Endothelial cell of umbilical vein (primary cell): ENCODE measurements at regions not wholly inside any gene's neighbourhood (a gene's known extent, or its start where the extent isn't known, plus 50 kb on each side); places are given as distances from the start of the nearest gene placed in this dataset.

Experiments
- BruUV-seq: library from RNA; stranded (reverse); fragments of 400-500 nt; replicated peaks from 2 replicates; lab custom pipeline; 2021; lab: Mats Ljungman, UMichigan
- CTCF ChIA-PET: fragments of 300-600, 350-600 bp; sonication (Branson Sonifier 250); formaldehyde crosslinking; loops from one replicate; lab custom pipeline; 2021; ENCODE audit warnings: antibody characterized with exemption, inconsistent platforms; lab: Charles Lee
- POLR2A ChIA-PET: fragments of 300-600, 350-600 bp; sonication (Branson Sonifier 250); formaldehyde crosslinking; loops from one replicate; lab custom pipeline; 2021; ENCODE audit warnings: antibody characterized with exemption, inconsistent platforms; lab: Charles Lee
- DNase-seq: peaks from one replicate; pipeline ENCODE4 v3.0.0-alpha.2; 2011; ENCODE audit warnings: low read depth, low spot score
- FAIRE-seq: peaks from 2 replicates; lab custom pipeline; 2011; peaks lifted over from hg19 to GRCh38; lab: Jason Lieb, UNC
- H2AFZ ChIP-seq: 2 replicates; pipeline ENCODE4 v1.6.0; 2012; ENCODE audit warnings: low read depth, low read length, control low read depth, inconsistent platforms
- H3K27ac ChIP-seq: 2 replicates; pipeline ENCODE4 v1.5.1; 2011; ENCODE audit warnings: low read depth, mild to moderate bottlenecking, control low read depth, low read length, moderate library complexity; ENCODE audit not compliant: insufficient read depth
- H3K27me3 ChIP-seq, 2 experiments: 2 replicates each; pipeline versions ENCODE4 v1.6.0 to v1.6.1; 2011; ENCODE audit warnings: low read length in 2 of 2, mixed read lengths in 1 of 2; ENCODE audit not compliant: control insufficient read depth in 2 of 2, insufficient read depth in 2 of 2
- H3K36me3 ChIP-seq, 2 experiments: 2 replicates in 1 of 2; 3 replicates in 1 of 2; pipeline ENCODE4 v1.5.1; 2011; ENCODE audit warnings: low read length in 2 of 2, mild to moderate bottlenecking in 1 of 2, moderate library complexity in 1 of 2; ENCODE audit not compliant: control insufficient read depth in 2 of 2, insufficient read depth in 2 of 2; ENCODE audit errors: extremely low read depth in 1 of 2
- H3K4me1 ChIP-seq: 3 replicates; pipeline ENCODE4 v1.5.1; 2011; ENCODE audit warnings: mild to moderate bottlenecking, low read length; ENCODE audit not compliant: control insufficient read depth, insufficient read depth; ENCODE audit errors: extremely low read depth
- H3K4me2 ChIP-seq: 2 replicates; pipeline ENCODE4 v1.6.1; 2011; ENCODE audit warnings: low read length, control low read depth, mixed read lengths; ENCODE audit not compliant: insufficient read depth
- H3K4me3 ChIP-seq, 3 experiments: fragments of 200-600 bp in 1 of 3; sonication (generic), shearing (Covaris generic) in 1 of 3; replicated peaks in 1 of 3; 2 replicates each; pipeline ENCODE4 v1.5.1; 2011 to 2016; ENCODE audit warnings: control low read depth in 3 of 3, low read length in 3 of 3, mild to moderate bottlenecking in 2 of 3, inconsistent platforms in 1 of 3, low read depth in 1 of 3, moderate library complexity in 1 of 3; ENCODE audit not compliant: insufficient read depth in 1 of 3
- H3K79me2 ChIP-seq: 2 replicates; pipeline ENCODE4 v1.6.0; 2012; ENCODE audit warnings: low read length, inconsistent platforms; ENCODE audit not compliant: control insufficient read depth, insufficient read depth
- H3K9ac ChIP-seq: replicated peaks from 2 replicates; pipeline ENCODE3; 2011; ENCODE audit warnings: low read length, control low read depth; ENCODE audit not compliant: insufficient read depth; ENCODE audit errors: extremely low read depth
- H3K9me1 ChIP-seq: replicated peaks from 3 replicates; pipeline ENCODE4 v1.6.0; 2011; ENCODE audit warnings: mild to moderate bottlenecking, low read length; ENCODE audit not compliant: control insufficient read depth, insufficient read depth; ENCODE audit errors: extremely low read depth
- H3K9me3 ChIP-seq: replicated peaks from 2 replicates; pipeline ENCODE4 v1.5.1; 2012; ENCODE audit warnings: low read length, inconsistent platforms; ENCODE audit not compliant: control insufficient read depth, insufficient read depth
- H4K20me1 ChIP-seq: replicated peaks from 2 replicates; pipeline ENCODE3; 2011; ENCODE audit warnings: mild to moderate bottlenecking, low read length; ENCODE audit not compliant: control insufficient read depth, insufficient read depth; ENCODE audit errors: extremely low read depth
- EZH2 ChIP-seq: IDR thresholded peaks from 2 replicates; pipeline ENCODE4 v1.6.1; 2012; ENCODE audit warnings: borderline replicate concordance, low read depth, mild to moderate bottlenecking, moderate library complexity, low read length, inconsistent platforms; ENCODE audit not compliant: severe bottlenecking
- GATA2 ChIP-seq: IDR thresholded peaks from 2 replicates; pipeline ENCODE4 v1.7.0; 2011; ENCODE audit warnings: low read depth, mild to moderate bottlenecking, moderate library complexity, mixed read lengths, low read length; ENCODE audit not compliant: insufficient read length, insufficient read depth
- JUN ChIP-seq: IDR thresholded peaks from 2 replicates; pipeline ENCODE4 v1.6.1; 2011; ENCODE audit warnings: borderline replicate concordance, low read depth; ENCODE audit not compliant: insufficient read length, insufficient read depth
- dilution Hi-C: fragments of 300-500 bp; cut with MboI; formaldehyde crosslinking; loops from one replicate; pipeline ENCODE4 v1.15.0; 2019; ENCODE audit warnings: low sequenced_read_pairs; ENCODE audit not compliant: extremely low pct_ligation_motif_present
- intact Hi-C: fragments of 100-400 bp; cut with micrococcal nuclease; formaldehyde crosslinking; loops from one replicate; pipeline ENCODE4 v1.10.0; 2022
- TF ChIP-seq, protein P1 (sequence below): IDR thresholded peaks from 2 replicates; pipeline ENCODE4 v1.6.1; 2011; ENCODE audit not compliant: insufficient read depth, insufficient read length
- TF ChIP-seq, protein P2 (sequence below), 2 donors: IDR thresholded peaks; 1 replicate in 1 of 2; 2 replicates in 1 of 2; pipeline ENCODE4 v1.5.1; 2011; ENCODE audit warnings: low read length in 2 of 2, mild to moderate bottlenecking in 2 of 2, moderate library complexity in 2 of 2, control low read depth in 1 of 2, inconsistent platforms in 1 of 2, low read depth in 1 of 2; ENCODE audit not compliant: insufficient read depth in 1 of 2; ENCODE audit errors: extremely low read depth in 1 of 2

DNA sequence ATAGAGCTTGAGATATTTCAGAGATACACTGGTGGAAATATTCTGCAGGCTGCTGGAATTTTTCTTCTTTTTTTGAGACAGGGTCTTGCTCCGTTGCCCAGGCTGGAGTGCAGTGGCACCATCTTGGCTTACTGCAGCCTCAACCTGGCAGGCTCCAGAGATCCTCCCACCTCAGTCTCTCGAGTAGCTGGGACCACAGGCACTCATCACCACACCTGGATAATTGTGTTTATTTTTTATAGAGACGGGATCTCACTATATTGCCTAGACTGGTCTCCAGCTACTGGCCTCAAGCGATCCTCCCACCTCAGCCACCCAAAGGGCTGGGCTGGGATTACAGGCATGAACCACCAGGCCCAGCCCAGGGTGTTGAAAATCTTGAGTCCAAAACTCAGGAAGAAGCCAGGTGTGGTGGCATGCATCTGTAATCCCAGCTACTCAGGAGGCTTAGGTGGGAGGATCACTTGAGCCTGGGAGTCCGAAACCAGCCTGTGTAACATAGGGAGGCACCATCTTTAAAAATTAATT lies 55.7 kb upstream of the FOXK1 start:
- intact Hi-C loops, result no loop called here
- no TSS peak for BruUV-seq

More for the DNA sequence above, 55.7 kb upstream of the FOXK1 start:
- H3K27ac ChIP-seq, result no peak overlapping the region
- POLR2A ChIA-PET, result interaction anchor here (0.6 kb wide), 1 partner anchor 614 kb away, joined by 11 read pairs; no protein-coding TSS in a partner anchor
- peaks cover 5% of the 10 kb centered on the region for H3K4me1 ChIP-seq
- TF ChIP-seq EZH2 (no peak), JUN (no peak), GATA2 (no peak)
- TF ChIP-seq, protein P1, sequence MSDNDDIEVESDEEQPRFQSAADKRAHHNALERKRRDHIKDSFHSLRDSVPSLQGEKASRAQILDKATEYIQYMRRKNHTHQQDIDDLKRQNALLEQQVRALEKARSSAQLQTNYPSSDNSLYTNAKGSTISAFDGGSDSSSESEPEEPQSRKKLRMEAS, result no peak
- TF ChIP-seq, protein P2, sequence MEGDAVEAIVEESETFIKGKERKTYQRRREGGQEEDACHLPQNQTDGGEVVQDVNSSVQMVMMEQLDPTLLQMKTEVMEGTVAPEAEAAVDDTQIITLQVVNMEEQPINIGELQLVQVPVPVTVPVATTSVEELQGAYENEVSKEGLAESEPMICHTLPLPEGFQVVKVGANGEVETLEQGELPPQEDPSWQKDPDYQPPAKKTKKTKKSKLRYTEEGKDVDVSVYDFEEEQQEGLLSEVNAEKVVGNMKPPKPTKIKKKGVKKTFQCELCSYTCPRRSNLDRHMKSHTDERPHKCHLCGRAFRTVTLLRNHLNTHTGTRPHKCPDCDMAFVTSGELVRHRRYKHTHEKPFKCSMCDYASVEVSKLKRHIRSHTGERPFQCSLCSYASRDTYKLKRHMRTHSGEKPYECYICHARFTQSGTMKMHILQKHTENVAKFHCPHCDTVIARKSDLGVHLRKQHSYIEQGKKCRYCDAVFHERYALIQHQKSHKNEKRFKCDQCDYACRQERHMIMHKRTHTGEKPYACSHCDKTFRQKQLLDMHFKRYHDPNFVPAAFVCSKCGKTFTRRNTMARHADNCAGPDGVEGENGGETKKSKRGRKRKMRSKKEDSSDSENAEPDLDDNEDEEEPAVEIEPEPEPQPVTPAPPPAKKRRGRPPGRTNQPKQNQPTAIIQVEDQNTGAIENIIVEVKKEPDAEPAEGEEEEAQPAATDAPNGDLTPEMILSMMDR (IDR thresholded peaks at IDR 0.05; ENCODE audit: extremely low read depth in 1 of 2, insufficient read depth in 1 of 2, low read depth in 1 of 2, low read length in 2 of 2), result no peak
- no peak for DNase-seq
- H3K9ac ChIP-seq, result no peak overlapping the region
- H3K9me1 ChIP-seq, result no peaks in the 10 kb centered on the region
- CTCF ChIA-PET, result interaction anchor here (3.2 kb wide), 1 partner anchor 14 kb away, joined by 13 read pairs; no protein-coding TSS in a partner anchor
- dilution Hi-C loops, result no loop called here
- H3K4me3 ChIP-seq, result no peak overlapping the region
- H3K9me3 ChIP-seq, result no peaks in the 10 kb centered on the region
- no peak overlapping the region for H2AFZ ChIP-seq
- H3K27me3 ChIP-seq, result no peaks in the 10 kb centered on the region
- H3K4me2 ChIP-seq, result no peak overlapping the region
- FAIRE-seq, result no peak
- H4K20me1 ChIP-seq, result no peaks in the 10 kb centered on the region
- H3K36me3 ChIP-seq, result no peaks in the 10 kb centered on the region
- H3K79me2 ChIP-seq, result no peaks in the 10 kb centered on the region
